Stimulated activated CD4-positive, alpha-beta T cell treated with anti-CD3 and anti-CD28 coated beads, Interleukin-2, amount 100 ng/mL, for 48 hours (primary cell): ENCODE measurements at regions not wholly inside any gene's neighbourhood (a gene's known extent, or its start where the extent isn't known, plus 50 kb on each side); places are given as distances from the start of the nearest gene placed in this dataset.
"Not testable (repeated sequence)": the region's sequence is repeated elsewhere in the genome, so short reads cannot be mapped to it uniquely, and the experiment has no call there.

Experiments
- DNase-seq, 2 donors: peaks; one replicate each; pipeline ENCODE4 v3.0.0-alpha.2; 2020

DNA sequence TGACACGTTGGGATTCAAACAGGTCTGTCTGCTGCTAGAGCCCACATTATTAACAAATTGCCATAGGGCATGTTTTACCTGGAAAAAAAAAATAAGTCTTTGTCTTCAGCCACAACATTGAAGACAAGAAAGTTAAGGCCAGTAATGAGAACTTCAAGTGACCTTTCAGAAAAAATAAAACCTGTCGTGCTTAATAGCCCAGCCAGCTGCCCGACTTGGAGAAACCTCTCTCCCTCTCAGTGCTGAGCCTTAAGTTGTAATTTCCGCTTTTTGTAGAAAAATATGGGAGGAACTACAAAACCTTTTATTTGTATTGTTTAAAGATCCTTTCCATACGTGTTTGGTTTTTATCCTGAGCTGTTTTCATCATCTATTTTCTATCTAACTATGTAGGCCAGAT lies 454.3 kb upstream of the SLITRK6 start:
- DNase-seq, result not testable (repeated sequence)

DNA sequence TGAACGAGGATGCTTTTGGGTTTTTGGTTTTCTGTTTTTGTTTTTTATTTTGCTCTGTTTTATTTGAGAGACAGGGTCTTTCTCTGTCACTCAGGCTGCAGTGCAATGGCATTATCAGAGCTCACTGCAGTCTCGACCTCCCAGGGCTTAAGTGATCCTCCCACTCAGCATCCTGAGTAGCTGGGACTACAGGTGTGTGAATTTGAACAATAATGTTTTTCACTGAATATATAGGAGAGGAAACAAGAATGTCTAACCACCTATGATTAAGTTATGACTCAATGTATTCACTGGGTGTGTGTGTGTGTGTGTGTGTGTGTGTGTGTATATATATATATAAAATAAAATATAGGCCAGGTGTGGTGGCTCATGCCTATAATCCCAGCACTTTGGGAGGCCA lies 456.6 kb upstream of the SLITRK6 start:
- not testable (repeated sequence) for DNase-seq

DNA sequence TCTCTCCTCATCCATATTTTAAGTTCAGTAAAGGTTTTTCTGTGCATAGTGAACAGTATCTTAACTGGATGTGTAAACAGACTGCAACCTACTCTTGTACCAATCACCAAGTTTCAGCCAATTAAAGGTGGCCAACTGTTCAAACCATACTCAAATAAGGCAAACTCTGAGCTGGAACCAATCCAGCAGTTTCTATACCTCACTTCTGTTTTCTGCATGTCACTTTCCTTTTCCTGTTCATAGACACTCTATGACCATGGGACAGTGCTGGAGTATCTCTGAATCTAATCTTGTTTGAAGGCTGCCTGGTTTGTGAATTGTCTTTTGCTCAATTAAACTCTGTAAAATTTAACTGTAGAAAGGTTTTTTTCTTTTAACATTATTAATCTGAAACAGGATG lies 470.3 kb upstream of the SLITRK6 start:
- no peak for DNase-seq

DNA sequence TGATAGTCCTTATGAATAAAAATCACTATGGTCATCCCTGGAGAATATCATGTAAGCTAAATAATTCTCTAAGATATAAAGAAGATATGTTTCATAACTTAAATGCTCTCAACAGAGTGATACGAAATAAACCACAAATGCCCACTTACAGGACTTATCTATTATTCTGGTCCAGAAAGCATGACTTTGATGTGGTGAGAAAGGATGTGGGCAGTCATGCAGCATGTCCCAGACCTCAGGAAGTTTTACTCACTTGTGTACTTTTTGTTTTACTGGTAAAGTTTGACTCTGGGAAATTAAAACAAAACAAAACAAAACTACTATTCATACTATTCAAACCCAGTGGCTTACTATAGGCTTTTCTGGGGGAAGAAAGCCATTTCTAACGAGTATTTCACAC lies 483.2 kb upstream of the SLITRK6 start:
- no peak for DNase-seq

DNA sequence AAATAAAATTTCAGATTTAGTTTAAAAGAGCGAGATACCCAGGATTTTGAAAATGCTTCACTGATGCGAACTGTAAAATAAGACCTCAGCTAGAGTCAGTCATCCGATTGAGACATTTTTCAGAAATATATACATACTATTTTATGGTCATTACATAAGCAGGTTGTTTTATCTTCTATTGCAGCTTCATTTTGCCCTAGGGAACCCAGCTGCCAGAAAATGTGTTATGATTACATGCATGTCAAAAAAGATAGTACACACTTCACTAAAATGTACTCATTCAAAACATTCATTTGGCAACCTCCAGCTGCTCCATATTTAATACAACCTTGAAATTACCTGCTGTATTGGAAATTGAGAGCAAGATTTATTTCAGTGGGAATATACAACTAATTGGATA lies 483.8 kb upstream of the SLITRK6 start:
- no peak for DNase-seq

DNA sequence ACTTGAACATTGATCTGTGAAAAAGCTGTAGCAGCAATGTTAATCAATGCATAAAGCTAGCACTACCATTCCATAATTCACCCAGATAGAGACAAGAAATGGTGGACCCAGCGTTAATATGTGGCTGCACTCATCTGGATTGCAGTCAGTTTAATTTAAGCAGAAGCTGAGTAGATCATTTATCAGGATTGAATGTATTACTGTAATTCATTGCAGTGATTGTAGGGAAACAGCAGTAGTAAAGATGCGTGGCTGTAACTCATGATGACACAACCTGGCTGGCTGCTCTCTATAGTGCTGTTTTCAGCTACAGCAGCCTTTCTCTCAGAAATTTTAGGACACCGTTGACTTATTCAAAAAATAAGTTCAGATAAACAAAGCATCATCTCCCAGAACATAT lies 499.5 kb upstream of the SLITRK6 start:
- DNase-seq, result no peak

DNA sequence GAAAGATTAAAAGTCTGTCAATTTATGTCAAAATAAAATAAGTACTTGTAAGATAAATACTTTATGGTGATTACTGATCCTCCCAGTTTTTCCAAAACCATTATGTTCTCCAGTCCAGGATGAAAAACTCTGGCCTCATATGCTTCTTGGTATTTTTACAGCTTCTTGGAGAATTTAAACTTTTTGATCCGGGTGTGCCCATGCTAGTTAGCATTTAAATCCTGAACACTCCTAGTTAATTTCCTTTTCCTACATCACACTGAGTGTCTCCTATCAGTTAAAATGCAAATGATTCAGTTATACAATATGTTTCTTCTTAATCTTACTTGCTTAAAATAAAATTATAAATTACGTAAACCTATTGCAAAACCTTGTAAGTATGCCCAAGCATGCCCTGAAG lies 499.9 kb upstream of the SLITRK6 start:
- no peak for DNase-seq

DNA sequence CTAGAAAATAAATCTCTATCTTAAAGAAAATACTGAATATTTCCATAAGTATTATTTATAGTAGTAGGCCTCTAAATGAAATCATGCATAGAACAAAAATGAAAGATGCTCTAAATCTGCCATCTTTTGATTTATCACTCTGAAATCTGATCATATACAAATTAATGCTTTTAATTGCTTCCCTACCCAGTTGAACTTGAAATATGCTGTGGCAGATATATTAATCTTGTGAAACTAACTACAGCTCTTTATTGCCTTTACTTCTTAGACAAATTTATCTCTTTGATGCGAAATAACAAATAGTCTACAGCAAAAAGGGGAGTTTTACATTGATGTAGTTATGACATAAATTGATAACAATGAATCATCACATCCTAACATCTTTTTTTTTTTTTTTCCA lies 510.7 kb upstream of the SLITRK6 start:
- no peak for DNase-seq

DNA sequence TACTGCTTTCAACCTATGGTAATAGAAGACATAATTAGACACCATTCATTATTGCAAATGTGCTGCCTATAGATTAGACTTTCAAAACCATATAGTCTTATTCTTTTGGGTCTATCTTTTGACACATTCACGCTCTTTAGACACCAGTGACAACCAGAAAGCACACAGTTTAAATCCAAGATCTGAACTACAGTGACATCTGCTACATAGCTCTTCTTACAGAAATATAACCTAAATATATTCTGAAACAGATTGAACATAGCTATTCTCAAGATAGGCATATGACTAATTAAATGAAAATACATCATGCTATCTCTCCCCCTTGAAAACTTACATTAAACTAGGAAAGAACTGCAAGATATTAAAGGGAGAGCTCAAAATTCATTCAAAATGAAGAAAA lies 514.2 kb upstream of the SLITRK6 start:
- DNase-seq, result no peak

DNA sequence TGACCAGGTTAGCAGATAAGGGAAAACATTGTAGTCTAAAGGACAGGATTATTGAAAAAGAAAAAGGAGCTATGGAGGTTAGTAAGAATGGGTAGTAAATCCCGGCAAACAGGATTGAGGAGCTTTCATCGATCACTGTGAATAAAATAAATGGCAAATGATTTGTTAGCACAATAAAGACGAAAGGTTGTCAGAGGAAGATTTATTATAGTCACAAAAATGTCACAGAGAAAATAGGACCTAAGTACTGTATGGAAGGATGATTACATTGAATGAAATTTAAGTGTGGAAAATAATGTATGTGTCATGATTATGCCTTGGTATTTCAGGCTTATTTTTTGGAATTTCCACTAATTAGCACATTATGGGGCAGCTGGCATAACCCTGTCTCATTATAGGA lies 519.2 kb upstream of the SLITRK6 start:
- no peak for DNase-seq

DNA sequence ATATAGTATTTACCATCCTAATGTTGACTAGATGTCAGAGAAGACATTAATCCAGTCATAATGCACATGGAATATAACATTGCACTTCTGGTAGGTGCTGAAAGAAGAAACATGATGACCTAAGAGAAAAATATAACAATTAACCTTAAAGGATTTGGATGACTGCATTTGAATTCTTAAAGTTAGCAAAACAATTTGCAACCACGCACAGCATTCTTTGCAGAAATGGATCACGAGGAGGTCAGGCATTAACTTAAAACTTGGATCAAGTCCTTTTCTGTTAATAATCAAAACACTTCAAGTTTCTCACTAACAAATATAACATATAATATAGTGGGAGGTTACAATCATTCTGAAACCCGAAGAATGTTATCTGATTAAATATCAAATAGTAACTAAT lies 525.0 kb upstream of the SLITRK6 start:
- DNase-seq, result no peak

DNA sequence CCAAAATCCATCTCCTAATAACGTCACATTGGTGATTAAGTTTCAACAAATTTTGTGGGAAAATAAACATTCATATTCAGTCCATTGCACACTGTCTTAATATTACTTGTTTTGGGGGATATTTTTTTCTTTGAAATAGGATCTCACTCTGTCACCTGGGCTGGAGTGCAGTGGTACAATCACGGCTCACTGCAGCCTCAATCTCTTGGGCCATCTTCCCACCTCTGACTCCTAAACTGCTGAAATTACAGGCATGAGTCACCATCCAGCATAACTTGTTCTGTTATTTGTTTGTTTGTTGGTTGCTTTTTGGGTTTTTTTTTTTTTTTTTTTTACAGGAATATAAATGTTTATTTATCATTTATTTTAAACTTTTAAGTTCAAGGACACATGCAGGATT lies 556.1 kb upstream of the SLITRK6 start:
- no peak for DNase-seq

DNA sequence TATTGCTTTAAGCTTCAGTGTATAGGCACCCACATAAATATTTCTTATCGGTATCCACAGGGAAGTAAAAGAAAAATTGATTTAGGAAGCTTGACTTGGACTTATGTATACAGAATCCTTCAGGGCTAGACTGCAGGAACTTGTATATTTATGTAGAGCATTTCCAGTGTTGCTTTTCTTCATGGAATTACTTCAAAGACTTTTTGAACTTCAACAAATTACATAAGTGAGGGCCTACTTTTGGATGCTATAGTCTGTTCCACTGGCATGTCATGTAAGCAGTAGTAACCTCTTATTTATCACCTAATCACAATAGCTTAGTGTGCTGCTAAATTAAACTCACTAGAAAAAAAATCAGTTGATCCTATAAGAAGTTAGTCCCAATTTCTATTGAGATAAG lies 557.9 kb upstream of the SLITRK6 start:
- DNase-seq, result no peak

DNA sequence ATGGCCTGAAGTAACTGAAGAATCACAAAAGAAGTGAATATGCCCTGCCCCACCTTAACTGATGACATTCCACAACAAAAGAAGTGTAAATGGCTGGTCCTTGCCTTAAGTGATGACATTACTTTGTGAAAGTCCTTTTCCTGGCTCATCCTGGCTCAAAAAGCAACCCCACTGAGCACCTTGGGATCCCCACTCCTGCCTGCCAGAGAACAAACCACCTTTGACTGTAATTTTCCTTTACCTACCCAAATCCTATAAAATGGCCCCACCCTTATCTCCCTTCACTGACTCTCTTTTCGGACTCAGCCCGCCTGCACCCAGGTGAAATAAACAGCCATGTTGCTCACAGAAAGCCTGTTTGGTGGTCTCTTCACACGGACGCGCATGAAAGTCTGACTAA lies 564.5 kb upstream of the SLITRK6 start:
- not testable (repeated sequence) for DNase-seq

DNA sequence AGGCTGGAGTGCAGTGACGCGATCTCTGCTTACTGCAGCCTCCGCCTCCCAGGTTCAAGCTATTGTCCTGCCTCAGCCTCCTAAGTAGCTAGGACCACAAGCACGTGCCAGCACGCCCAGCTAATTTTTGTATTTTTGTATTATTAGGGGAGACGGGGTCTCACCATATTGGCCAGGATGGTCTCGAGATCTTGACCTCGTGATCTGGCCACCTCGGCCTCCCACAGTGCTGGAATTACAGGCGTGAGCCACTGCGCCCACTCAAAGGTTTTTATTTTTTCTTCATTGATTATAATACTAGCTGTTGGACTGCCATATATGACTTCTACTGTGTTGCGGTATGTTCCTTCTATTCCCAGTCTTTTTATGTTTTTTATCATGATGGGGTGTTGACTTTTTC lies 569.7 kb upstream of the SLITRK6 start:
- DNase-seq, result no peak

DNA sequence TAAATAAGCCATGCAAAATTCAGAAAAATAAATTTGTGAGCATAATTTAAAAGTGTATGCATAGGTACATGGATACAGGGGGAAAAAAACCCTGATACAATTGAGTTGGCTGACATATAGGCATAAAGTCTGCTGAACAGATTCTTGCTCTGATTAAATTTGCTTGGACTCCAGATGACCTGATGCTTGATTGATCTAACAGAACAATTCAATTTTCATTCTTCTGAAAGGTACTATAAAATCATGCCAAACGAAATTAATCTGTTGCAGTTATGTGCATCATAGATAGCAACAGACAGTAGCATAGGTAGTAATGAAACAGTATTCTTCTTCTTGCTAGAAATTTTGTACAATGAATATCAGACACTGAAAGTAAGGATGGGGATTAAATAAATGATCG lies 578.2 kb upstream of the SLITRK6 start:
- no peak for DNase-seq

DNA sequence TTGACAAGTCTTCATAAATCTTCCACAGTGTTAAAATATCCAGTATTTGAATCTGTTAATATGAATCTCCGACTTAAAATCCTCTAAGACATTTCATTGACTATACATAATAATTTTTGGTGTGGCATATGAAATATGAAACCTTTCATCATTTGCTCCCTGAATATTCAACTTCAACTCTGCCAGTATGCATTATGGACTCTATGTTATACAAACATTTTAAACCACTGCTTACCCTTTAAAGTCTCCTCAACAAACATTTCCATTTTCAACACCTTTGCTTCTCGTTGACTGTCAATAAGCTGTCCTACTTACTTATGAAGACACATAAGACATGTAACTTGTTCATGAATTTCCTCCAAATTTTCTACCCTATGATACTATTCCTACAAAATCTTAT lies 579.4 kb upstream of the SLITRK6 start:
- no peak for DNase-seq

DNA sequence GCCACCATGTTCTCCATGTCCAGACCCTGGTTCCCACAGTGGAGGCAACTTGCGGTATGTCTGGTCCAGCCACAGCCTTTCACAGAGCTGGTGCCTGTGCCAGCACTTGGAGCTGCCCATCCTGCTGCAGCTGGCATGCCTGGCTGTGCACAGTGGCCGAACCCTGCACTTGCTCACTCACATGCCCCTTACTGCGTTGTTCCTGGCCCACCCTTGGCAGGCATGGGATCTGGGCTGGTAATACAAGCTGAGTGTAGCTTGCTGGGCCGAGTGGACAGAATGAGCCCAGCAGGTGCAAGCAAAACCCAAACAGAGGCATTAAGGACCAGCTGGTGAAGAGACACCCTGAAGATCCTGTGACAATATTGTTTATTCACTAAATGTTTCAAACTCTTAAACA lies 583.9 kb upstream of the SLITRK6 start:
- no peak for DNase-seq

DNA sequence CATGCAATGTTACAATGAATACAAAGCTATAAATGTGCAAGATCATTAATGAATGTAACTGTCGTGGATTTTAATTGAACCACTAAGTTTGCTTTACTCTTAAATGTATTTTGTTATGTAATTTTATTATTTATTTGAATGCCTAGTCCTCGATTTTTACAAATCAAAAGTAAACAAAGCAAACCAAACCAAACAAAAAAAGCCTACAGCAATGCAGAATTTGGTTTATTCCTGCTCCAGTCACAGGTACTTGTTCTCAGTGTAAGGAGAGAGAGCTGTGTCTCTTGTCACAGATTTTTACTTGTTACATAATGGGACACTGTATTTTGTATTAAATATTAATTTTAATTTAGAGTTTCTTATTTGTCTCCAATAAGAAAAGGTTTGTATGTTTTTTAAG lies 584.3 kb upstream of the SLITRK6 start:
- DNase-seq, result no peak

DNA sequence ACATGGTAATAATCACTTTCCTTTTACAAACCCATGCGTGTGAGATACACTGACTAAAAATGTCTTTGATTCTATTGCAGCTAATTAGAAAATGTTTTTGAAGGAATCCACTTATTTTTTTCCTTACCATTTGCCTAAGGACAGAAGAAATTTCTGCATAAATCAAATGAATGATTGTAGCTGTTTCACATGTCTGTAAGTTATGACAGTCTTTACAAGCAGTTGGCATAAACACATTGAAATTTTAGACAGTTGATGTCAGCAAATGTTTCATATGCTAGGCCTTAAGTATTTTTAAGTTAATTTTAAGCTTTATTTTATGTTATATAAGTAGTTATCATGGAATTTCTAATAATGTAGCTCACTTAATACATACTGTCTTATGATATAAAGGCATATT lies 598.4 kb upstream of the SLITRK6 start:
- DNase-seq, result no peak

DNA sequence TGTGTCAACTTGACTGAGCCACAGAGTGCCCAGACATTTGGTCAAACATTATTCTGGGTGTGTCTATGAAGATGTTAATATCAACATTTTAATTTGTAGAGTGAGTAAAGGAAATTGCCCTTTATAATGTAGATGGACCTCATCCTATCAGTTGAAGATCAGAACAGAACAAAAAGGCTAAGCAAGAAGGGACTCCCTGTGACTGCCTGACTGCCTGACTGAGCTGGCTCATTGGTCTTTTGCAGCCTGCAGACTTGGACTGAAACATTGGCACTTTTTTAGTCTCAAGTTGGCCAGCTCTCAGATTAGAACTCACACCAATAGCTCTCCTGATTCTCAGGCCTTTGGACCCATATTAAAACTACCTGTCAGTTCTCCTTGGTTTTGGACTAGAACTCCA lies 600.4 kb upstream of the SLITRK6 start:
- DNase-seq, result no peak

DNA sequence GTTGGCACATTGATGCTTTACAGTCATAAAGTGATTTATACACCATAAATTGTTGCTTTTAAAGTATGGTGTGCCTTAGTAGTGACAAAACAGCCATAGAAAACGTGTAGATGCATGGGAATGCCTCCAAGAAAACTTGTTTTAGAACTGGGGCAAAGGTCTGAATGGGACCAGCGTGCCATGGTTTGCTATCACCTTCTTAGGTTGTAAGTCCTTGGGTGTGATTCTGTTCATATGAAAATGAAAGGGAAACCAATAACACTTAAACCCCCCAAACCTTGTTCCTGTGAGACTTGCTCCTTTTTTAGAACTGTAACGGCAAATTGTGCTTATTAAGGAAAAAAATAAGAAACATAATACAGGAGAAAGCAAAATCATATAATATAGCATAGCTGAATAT lies 603.3 kb upstream of the SLITRK6 start:
- DNase-seq, result no peak

DNA sequence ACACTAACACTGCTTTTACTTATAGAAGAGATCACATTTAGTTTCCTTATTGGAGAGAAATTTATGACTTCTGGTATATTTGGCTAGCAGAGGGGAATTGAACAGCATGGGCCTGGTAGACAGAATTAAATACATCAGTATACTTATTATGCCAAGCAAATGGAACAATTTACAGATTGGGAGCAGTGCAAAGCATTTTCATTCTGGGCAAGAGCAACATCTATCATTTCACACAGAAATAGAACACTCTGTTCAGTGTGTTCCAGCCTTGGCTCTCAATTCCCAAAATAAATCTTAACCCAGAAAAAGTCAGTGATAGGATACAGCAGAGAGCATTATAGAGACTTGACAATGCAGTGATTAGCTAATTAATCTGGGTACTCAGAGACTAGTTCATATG lies 604.0 kb upstream of the SLITRK6 start:
- DNase-seq, result no peak

DNA sequence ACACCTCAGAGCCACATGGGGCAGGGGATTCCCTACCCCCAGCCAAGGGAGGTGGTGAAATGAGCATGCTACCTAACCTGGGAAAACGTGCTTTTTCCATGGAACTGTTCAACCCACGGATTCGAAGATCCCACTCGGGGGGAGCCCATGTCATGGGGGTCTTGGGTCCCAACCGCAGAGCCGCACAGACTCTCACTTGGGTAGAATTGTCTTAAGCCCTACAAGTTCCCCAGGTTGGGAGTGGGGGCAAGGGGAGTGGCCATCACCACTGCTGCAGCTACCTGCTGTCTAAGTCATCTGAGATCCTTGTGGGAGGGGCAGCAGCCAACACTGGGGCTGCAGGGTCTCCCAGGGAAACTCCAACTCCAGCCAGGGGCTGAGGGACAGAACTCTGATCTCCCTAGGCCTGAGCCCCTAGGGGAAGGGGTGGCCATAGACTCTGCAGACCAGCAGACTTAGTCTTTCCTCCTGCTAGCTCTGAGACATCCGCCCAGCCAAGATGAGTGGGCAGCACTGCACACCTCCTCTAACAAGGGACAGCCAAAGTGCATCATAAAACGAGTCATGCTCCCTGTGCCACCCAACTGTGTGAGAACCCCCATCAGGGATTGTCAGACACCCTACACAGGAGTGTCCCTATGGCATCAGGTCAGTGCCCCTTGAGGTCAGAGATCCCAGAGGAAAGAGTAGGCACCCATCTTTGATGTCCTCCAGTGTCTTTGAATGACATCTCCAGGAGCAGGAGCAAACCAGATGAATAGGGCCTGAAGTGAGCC lies 610.4 kb upstream of the SLITRK6 start:
- DNase-seq, result no peak

DNA sequence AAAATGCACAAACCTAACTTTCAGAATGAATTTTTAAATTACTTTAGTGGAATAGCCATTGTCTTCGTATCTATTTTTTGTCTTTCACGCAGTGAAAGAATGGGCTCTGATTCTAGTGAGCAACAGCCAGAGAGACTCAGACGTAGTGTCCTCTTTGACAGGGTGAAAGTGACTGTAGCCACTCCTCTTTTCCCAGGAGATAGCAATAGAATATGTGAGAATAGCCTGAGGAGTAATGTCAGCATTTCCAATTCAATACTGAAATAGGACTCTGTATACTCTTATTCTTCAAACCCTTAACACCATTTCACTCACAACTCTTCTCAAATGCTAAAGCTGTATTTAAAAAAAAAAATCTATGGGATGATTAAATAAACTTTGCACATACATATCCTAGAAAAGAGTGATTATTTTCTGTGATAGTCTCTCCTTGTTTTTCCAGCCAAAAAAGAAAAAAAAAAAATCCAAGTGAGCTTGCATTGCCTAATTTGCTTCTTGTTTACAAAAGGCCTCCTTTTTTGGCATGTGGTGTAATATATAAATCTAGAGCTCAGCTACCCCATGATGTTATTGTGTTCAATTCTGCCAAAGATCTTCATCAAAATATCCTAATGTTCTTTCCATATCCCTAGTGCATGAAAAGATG lies 626.1 kb upstream of the SLITRK6 start:
- DNase-seq, result no peak
